ENCODE measurements at regions not wholly inside any gene's neighbourhood (a gene's known extent, or its start where the extent isn't known, plus 50 kb on each side); places are given as distances from the start of the nearest gene placed in this dataset.

DNA sequence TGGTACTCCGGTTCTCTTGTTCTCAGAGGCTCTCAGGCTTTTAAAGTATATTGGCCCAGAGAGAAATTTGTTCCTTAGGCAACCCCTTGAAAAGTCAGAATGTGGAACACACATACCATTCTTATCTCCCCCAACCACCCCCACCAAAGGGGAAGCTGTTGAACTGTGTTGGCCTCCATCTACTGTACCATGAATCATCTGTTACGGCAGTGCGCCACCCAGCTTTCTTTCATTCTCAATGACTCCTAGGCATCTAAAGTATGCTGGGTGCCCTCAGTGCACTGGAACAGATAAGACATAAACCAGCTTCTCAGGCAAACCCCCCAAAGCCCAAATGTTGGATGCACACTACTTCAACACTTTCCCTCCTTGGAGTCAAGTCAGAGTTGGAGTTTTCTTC, 696.2 kb upstream of the TENM4 start:
- DNase-seq (ENCODE audit: low read depth) = no peak

DNA sequence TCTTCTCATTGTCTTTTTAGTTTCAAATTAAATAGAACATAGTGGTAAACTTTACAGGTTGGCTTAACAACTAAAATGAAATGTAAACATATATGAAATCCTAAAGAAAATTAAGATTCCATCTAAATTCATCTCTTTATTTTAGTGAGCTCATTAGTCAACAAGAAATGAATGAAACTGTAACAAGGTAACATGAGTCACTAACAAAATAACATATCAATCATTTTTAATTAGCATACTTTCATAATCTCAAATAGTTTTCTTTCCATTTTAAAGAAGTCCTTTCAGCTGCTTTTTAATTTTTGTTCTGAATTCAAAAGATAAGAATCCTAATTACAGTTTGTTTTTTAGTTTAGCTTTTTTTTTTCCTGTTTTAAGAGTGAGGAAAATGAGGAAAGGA, 688.6 kb upstream of the TENM4 start:
- no peak for DNase-seq (ENCODE audit: low read depth)

DNA sequence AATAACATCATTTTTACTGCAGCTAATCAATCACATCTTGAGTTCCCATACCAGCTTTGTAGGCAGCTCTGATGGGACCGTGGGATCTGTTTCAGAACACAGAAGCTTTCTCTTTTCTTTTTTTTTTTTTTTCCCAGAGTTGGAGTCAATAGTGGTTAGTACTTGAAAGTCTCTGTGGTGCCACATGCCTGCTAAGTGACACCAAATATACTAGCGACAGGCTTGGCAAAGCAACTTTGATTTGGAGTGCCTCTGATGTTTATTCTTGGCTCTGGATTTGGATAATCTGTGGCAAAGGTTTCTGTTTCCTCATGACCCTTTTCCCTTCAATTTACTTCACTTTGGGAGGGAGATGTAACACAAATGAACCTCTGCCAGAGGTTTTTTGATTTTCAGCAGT, 681.4 kb upstream of the TENM4 start:
- no peak for DNase-seq (ENCODE audit: low read depth)

DNA sequence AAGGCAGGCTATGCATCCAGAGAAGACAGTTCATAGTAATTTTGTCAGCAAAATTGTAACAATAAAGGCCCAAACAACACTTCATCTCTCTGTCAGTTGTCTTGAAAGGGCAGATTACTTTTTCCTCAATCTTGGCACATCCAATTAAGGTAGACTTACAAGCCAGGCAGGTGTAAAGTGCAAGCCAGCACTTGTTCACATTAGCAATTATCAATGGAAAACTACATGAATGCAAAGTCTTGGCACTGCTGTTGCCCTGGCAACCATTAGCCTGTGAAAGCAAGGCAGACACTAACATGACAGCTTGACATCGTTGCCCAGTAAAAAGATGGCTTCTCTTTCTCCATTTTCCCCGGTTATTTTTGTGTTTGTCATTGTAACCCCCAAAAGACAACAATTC, 677.2 kb upstream of the TENM4 start:
- DNase-seq (ENCODE audit: low read depth) = no peak

DNA sequence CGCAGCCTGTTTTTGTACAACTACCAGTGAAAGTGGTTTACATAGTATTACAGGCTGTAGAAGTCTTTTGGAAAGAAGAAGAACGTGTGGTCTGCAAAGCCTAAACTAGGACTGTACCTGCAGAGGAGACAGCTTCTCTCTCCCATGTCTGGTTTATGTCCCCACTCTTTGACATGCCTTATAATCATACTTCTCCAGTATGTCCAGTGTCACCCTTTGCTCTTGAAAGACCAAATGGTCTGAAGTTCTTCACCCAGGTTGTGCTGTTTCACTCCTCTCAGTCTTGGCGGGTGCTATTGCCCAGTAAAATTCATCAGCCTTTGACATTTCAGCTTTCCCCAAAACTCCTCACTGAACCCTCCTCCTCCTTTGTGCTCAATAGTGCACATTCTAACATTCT, 676.0 kb upstream of the TENM4 start:
- DNase-seq (ENCODE audit: low read depth) = no peak

DNA sequence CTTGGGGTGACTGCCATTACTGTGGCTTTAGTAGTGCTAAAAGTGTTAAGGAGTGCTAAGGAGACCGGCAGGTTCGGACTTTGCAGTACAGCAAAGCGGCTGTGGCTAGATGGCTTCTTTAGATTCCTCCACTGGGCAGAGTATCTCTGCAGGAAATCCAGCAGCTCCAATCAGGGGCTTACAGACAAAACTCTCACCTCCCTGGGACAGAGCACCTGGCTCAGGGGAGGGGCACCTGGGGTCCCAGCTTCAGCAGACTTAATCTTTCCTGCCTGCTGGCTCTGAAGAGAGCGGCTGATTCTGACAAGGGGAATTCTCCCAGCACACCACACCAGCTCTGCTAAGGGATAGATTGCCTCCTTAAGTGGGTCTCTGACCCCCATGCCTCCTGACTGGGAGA, 668.8 kb upstream of the TENM4 start:
- no peak for DNase-seq (ENCODE audit: low read depth)

DNA sequence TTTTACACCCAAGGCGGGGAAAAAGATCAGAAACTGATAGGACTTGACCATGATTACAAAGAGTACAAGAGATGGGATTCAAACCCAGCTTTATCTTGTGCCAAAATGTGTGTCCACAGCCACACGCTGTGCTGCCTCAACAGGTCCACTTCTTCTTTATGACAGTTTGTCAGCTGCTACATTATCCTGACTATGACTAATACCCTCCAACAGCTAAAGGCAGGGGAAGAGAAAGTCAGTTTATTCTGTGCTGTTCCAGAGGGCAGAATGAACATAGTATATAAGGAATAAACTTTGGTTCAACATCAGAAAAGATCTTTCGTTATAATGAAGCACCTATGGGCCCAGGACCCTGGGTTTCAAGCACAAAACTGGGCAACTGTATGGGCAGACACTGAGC, 668.2 kb upstream of the TENM4 start:
- DNase-seq (ENCODE audit: low read depth) = no peak

DNA sequence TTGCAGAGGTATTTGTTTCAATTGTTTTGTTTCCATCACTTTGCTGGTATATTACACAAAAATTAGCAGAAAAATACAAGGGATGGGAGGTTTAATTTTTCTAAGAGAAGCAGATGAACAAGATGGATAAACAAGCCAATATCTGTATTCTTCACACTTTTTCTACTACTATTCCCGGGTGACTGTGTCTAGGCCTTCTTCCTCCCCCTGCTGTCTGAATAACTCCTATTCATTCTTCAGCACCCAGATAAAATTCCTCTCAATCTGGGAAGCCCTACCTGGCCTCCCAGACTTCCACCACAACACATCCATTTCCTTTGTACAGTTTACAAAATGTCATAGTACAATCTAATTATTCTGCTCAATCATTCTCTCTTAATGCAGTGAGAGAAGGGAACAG, 666.6 kb upstream of the TENM4 start:
- DNase-seq (ENCODE audit: low read depth) = no peak

DNA sequence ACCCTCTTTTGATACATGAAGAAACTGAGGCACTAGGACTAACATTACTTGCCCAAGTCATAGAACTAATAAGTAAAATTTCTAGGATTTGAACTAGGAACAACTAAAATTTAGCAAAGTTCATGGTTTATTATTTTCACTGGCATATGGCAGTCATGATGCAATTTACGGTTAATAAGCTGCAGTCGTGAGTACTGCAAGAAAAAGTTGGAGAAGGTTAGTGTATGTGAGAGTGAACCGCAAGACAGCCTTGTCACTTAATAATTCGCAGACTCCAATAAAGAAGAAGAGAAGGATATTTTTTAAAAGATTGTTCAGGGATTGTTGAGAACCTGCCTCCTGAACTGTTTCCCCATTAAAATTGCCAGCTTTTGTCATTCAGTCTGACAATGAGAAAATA, 663.4 kb upstream of the TENM4 start:
- DNase-seq (ENCODE audit: low read depth) = no peak

DNA sequence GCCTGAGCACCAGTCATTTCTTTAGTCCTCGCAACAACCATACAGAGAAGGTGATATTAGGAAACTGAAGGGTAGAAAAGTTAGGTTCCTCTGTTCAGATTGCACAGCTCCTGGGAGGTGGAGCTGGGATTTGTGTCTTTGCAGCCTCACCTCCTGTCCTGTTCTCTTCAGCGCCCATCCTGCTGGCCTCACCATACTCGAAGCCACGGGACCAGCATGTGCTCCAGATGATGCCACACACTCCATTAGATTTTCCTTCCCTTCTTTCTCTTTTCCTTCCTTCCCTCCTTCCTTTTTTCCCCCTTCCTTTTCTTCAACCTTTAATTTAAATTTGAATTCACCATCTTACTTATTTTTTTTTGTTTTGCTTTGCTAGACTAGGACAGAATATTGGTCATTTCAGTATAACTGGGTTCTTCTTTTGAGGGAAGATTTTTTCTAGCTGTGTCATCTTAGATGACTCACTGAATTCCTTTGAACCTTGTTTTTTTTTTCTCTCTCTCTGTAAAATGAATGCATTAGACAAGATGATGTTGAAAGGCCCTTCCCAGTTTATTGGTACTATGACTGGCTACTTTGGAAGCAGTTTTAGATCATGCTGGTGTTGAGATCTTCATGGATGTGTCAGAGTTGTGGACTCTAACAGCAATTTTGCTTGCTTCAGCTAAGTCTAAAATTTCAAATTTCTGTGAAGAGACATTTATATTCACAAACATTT, 662.5 kb upstream of the TENM4 start:
- no peak for DNase-seq (ENCODE audit: low read depth)

DNA sequence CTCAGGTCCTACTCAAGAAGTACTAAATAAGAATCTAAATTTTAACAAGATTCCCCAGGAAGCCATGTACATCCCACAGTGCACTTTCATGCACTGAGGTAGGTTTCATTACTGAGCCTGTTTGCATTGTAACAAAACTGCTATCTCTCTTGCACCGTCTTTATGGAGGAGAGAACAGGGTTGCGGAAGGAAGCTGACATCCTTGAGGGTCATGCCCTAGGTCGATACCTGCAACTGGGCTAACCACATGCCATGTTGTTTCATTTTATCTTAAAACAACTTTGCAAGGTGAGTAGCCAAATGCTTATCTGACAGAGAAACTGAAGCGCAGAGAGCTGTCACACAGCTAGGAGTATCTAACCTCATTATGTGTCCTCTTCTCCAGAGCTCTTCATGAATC, 656.3 kb upstream of the TENM4 start:
- no peak for DNase-seq (ENCODE audit: low read depth)

DNA sequence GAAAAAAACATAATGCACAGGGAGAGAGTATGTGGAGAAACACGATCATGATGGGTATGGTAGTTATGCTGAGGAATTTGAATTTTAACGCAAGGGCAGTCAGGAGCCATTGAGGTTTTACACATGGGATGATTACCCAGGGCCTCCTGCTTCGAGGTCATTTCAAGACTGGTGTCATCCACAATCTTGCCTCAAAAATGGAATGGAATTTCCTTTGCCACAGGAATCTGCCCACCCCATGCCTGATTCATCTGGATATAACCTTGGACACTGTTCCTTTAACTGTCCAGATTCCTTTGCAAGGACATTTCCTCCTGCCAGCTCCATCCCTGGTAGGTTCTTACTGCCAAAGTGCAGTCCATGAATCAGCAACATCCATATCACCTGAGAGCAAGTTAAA, 655.9 kb upstream of the TENM4 start:
- DNase-seq (ENCODE audit: low read depth) = no peak

DNA sequence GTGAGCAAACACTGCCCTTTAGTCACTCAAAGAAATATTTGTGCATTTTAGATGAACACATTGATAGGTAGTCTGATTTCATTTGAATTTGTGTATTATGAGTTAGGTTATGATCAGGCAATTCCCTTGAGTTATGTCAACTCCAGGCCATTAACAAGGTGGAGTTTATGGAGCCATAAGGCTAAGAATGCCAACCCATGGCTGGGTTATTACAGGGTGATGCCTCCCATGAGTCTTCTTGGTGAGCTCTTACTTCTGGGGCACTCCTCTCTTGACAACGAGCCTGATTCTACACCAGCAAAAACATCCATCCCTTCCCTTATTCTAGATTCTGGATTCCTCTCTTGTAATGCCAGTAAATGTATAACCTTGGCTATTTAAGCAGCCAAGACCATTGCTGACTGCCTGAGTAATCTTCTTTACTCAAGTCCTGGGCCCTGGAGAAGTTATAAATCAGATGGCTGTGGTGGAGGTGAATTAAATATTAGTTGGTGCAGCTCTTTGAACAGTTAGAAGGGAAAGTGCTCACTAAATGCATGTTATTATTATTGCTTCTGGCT, 645.7 kb upstream of the TENM4 start:
- no peak for DNase-seq (ENCODE audit: low read depth)

DNA sequence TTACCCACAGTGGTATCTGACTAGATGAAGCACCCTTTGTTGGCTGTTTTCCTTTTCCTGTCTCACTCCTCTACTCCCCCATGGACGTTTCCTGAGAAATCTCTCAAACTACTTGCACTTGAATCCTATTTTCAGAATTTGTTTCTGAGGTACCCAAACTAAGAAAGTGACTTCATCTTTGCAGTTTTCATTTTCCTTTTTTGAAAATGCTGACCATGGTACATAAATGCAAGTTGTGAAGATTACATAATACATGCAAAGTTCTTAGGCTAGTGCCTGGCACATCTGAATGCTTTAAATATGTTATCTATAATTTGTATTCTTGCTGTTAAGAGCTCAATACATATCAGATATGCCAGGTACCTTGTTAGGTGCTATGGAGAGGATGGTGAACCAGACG, 644.7 kb upstream of the TENM4 start:
- DNase-seq (ENCODE audit: low read depth) = no peak

DNA sequence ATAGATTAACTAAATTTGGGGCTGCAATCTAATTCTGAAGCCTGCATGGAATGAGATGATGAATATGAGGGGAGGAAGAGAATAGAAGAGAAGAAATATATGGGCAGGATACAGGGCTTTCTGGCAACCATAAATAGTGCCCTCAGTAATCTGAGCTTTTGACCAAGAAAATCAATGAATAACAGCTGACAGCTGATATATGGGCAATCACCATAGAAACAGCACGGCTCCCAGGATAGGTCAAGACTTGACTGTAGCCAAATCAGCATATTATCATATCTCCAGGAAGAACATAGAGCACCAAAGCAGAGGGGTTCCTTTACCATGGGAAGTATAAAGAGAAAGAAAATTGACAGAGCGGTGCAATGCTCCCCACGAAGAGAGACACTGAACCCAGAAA, 643.8 kb upstream of the TENM4 start:
- no peak for DNase-seq (ENCODE audit: low read depth)

DNA sequence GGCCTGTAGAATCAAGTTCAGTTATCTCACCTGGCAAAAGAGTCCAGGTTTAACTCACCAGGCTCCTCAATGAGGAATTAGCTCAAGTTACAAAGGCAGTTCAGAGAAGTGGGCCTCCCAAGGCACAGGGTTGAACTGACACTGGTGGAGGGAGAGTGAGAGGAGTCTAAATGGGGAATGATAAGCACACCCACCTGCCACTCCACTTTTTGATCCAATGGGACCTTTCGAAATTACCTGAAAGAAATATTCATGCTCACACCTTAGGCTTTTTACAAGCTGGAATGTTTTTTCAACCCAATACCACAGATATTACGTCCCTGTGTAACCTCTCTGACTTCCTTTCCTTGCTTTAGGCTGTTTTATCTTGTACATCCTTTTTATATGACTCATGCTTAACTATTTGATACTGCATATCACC, 642.7 kb upstream of the TENM4 start:
- DNase-seq (ENCODE audit: low read depth) = no peak

DNA sequence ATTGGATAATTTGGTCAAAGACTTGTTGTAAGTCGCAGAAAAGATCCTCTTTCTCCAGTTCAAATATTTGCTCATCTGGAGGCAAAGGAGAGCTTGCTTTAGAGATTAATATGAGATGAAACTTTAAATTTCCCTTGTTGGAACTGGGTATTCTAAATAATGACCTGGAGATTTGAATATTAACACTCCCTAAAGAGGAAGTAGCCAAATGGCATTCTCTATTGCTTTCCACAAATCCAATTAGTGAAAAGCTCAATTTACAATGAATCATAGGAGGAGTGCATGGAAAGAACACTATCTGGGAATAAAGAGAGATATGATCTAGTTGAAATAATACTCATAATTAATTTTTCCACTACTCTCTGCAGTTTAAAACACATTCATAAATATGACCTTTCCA, 641.6 kb upstream of the TENM4 start:
- DNase-seq (ENCODE audit: low read depth) = no peak

DNA sequence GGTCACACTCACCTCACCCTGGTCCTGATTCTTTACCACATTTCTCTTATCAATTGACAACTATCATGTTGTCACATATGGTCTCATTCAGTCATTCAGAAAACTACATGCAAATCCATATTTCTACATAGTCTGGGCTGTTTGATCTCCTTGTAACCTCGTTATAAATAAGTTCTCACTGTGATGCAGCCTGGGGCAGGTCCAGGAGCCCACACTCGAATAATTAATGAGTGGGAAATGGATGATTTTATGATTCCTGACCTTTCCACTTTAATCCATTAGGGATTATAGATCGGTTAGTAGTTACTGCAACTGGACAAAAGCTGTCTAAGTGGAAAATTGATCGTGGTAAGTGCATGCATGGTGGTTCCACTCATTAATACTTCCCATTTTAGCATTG, 636.3 kb upstream of the TENM4 start:
- no peak for DNase-seq (ENCODE audit: low read depth)

DNA sequence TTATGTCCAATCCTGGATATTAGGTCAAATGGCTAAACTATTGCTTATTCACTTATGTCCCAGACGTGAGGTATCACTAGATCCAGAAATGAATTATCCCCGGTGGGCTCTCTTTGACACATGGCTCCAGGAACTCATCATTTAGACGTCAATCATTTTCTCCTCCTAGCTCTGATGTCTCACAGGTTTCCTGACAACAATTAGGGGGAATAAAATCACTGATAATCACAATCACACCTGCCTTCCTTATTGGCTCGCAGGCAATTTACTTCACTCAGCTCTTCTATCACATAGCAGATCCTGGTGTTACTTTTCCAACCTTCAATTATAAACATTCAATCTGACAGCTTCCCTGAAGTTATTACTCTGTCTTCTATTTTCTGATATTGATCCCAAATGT, 634.0 kb upstream of the TENM4 start:
- no peak for DNase-seq (ENCODE audit: low read depth)

DNA sequence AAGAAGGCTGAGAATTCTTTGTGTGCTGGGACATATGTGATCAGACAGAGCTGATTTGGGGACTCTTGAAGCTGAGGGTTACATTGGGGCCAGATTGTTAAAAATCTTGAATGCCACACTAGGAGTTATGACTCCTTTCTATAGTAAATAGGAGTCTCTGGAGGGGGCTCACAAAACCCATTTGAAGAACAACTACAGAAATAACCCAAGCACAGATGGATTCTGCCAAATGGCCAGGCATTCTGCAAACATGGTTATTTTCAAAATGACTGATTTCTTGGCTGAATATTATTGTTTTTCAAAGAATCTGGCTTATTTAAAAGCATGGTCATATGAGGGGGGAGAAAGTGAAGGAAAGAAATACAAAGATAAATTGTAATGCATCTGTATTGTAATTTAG, 625.5 kb upstream of the TENM4 start:
- DNase-seq (ENCODE audit: low read depth) = no peak

DNA sequence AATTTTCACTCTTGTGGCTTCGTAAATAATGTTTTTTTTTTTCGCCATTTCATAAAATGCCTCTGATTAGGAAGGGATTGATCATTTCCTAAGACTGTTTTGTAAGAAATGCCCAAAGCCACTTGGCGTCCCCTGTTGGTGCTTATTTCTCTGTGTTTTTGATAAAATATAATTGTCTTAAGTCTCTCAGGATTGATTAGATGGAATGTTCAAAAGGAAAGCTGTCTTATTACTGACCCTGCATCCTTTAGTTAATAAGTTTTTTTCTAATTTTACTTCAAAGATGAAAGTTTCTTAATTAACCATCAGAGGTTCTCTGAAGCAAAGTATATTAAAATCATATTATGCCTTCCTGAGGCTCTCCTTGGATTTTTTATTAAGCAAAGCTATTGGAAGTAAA, 624.3 kb upstream of the TENM4 start:
- no peak for DNase-seq (ENCODE audit: low read depth)

DNA sequence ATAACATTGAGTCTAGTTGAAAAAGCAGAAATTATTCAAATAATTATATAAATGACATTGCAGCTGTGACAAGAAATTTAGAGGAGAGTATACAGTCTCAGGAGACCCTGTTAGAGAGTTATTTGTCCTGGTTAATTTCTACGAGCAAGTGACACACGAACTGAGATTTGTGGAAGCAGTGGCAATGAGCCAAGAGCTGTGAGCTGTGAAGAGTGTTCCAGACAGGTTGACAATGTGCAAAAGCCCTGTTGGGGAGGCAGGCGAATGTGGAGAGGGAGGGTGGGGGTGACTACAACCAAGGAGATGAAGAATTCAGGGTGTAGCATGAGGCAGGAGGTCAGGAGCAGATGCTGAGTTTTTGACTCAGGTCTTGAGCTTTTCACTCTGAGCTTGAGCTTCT, 620.2 kb upstream of the TENM4 start:
- no peak for DNase-seq (ENCODE audit: low read depth)

DNA sequence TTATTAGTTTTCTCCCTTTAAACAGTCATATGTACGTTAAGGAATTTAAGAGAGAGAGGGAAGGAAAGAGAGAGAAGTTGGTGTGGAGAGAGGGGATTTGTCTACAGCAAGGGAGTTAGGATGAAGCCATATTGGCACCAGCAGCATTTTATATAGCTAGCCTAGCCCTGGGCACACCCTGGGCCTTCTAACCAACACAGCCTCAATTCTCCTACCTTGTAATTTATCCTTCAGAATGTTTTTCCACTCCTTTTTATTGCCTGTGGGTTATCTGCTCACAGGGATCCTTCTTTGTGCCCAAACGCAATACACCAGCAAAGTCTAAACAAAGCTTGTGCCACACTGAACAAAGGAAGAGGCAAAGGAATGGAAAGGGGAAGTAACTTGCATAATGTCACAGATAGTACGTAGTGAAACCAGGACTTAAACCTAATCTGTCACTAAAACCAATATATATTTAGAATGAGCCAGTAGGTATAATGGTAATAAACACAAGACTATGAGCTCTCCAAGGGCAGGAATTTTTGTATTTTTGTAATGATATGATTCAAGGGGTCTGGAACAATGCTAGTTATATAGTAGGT, 613.8 kb upstream of the TENM4 start:
- no peak for DNase-seq (ENCODE audit: low read depth)

DNA sequence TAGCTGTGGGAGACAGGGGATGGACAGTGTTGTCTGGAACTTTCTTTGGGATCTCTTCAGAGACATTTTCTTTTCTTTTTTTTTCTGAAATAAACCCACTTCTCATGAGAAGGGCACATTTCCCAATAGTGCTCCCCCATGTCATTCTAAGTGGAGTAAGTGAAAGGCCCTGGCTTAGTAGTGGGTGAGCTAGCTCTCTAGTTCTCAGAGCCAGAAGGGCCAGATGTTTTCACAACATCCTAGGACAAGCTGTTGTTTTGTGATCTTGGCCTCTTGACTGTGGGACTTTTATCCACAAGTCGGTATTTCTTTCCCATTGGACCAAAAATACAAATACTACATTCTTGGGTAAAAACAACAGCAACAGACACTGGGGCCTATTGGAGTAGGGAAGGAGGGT, 607.7 kb upstream of the TENM4 start:
- no peak for DNase-seq (ENCODE audit: low read depth)
